ENCODE measurements at regions not wholly inside any gene's neighbourhood (a gene's known extent, or its start where the extent isn't known, plus 50 kb on each side); places are given as distances from the start of the nearest gene placed in this dataset.

DNA sequence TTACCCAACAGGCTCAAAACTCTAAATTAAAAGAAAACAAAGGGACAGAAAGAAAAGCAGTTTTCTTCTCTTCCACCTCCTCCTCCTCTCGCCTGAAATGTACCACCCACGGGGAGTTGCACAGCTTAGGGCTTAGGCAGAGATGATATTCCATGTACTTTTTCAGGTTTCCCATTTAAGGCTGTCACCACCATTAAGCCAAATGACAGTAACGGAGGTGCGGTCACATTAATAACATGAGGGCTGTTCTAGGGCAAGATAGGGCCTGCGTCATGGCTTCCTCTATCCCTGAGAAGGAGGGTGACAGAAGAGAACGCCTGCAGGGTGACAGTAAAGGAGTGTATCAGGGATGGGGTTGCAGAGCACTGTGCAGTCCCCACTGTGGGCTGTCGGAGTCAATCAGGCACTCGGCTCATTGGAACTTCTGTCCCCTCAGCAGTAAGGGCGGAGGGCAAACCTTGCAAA lies 51.7 kb upstream of the TJP1 start:
- no peak for DNase-seq

DNA sequence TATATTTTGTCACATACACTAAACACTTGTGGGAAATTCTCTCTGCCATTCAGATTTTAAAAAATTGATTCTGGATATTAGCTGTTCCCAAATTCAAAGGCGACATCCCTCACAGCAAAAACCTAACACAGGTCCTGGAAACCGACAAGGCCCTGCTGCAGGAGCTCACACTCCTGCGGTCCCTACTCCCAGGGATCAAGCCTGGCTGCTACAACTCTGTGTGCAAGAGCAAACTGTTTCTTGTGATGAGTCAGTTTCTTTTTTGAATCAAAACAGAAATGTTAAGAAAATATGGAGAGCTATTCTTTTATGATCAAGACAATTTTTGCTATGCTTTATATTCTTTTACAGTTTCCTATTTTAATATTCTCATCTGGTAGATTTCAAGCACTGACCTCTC lies 51.0 kb upstream of the TJP1 start:
- DNase-seq, result no peak

DNA sequence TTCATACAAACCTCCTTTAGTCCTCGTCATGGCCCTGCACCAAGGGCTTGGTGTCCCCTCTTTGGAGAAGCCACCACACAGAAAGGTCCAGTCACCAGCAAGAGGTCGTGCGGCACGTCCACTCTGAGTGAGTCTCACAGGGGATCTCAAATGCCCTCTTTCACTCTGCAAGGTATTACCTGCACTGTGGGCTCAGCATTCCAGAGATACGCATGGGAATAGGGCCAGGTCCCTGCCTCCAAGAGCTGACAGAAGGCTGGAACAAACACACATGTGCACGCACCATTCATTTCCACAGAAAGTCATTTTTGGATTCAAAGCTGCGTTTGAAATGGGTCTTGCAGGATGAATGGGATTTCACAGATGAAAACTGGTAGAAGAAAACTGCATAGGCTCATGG lies 50.4 kb upstream of the TJP1 start:
- DNase-seq, result no peak
